HEK293 (cell line): ENCODE measurements at regions not wholly inside any gene's neighbourhood (a gene's known extent, or its start where the extent isn't known, plus 50 kb on each side); places are given as distances from the start of the nearest gene placed in this dataset.

Experiments
- CTCF ChIA-PET: fragments of 350-600 bp; formaldehyde crosslinking; extraction: SDS; loops from one replicate; lab custom pipeline; 2021; ENCODE audit warnings: antibody characterized with exemption; lab: Yijun Ruan, JAX
- POLR2A ChIA-PET: fragments of 300-600 bp; formaldehyde crosslinking; extraction: SDS; loops from one replicate; lab custom pipeline; 2020; ENCODE audit warnings: antibody characterized with exemption, inconsistent platforms; lab: Yijun Ruan, JAX
- H3K27ac ChIP-seq: fragments of 200-500 bp; sonication (Bioruptor generic); 2 replicates; pipeline ENCODE4 v1.5.1; 2014; ENCODE audit warnings: low read depth, low read length, control low read depth, inconsistent platforms; ENCODE audit errors: extremely low read depth
- H3K36me3 ChIP-seq, 2 experiments: fragments of 200-500 bp in 1 of 2; sonication (Bioruptor generic) in 1 of 2; 1 replicate in 1 of 2; 2 replicates in 1 of 2; pipeline ENCODE4 v1.5.1; 2014 to 2017; ENCODE audit warnings: inconsistent platforms in 2 of 2, low read length in 2 of 2; ENCODE audit not compliant: control insufficient read depth in 2 of 2, insufficient read depth in 1 of 2
- H3K4me1 ChIP-seq: fragments of 200-500 bp; sonication (Bioruptor generic); 2 replicates; pipeline ENCODE4 v1.5.1; 2014; ENCODE audit warnings: mild to moderate bottlenecking, low read length, inconsistent platforms; ENCODE audit not compliant: control insufficient read depth, insufficient read depth
- H3K4me3 ChIP-seq: 2 replicates; pipeline ENCODE4 v1.5.1; 2011; ENCODE audit warnings: low read depth, mild to moderate bottlenecking, control low read depth, low read length, moderate library complexity
- H3K9me3 ChIP-seq: fragments of 200-500 bp; sonication (Bioruptor generic); 2 replicates; pipeline ENCODE4 v1.5.1; 2014; ENCODE audit warnings: low read depth, low read length, inconsistent platforms; ENCODE audit not compliant: control insufficient read depth, insufficient read depth
- BCL11A ChIP-seq: fragments of 450-650 bp; formaldehyde crosslinking; IDR thresholded peaks from 2 replicates; pipeline ENCODE4 v1.5.1; 2016; ENCODE audit warnings: low read depth, missing biosample characterization, missing genetic modification characterization
- GLI2 ChIP-seq: fragments of 450-650 bp; formaldehyde crosslinking; IDR thresholded peaks from 2 replicates; pipeline ENCODE4; 2017; ENCODE audit warnings: missing biosample characterization, missing genetic modification characterization, low read depth, borderline replicate concordance
- GLI4 ChIP-seq: fragments of 450-650 bp; formaldehyde crosslinking; IDR thresholded peaks from 2 replicates; pipeline ENCODE4 v1.5.1; 2016; ENCODE audit warnings: missing biosample characterization, missing genetic modification characterization
- GLIS1 ChIP-seq: fragments of 450-650 bp; formaldehyde crosslinking; IDR thresholded peaks from 2 replicates; pipeline ENCODE4 v1.5.1; 2016; ENCODE audit warnings: missing biosample characterization, missing genetic modification characterization
- HOXA7 ChIP-seq: sonication (generic); formaldehyde crosslinking; IDR thresholded peaks from 2 replicates; pipeline ENCODE4 v1.8.1; 2022; ENCODE audit warnings: missing genetic modification reagents, borderline replicate concordance
- HOXC10 ChIP-seq: sonication (generic); formaldehyde crosslinking; IDR thresholded peaks from 2 replicates; pipeline ENCODE4 v1.8.1; 2023; ENCODE audit warnings: mild to moderate bottlenecking, missing genetic modification reagents
- OVOL3 ChIP-seq: fragments of 450-650 bp; formaldehyde crosslinking; IDR thresholded peaks from 2 replicates; pipeline ENCODE4 v1.5.1; 2016; ENCODE audit warnings: missing biosample characterization, missing genetic modification characterization
- SCRT2 ChIP-seq: fragments of 450-650 bp; formaldehyde crosslinking; IDR thresholded peaks from 2 replicates; pipeline ENCODE4 v1.5.1; 2016; ENCODE audit warnings: missing biosample characterization, missing genetic modification characterization
- ZBTB1 ChIP-seq: fragments of 450-650 bp; formaldehyde crosslinking; IDR thresholded peaks from 2 replicates; pipeline ENCODE4 v1.5.1; 2016; ENCODE audit warnings: missing biosample characterization, missing genetic modification characterization
- ZNF10 ChIP-seq: fragments of 450-650 bp; formaldehyde crosslinking; IDR thresholded peaks from 2 replicates; pipeline ENCODE4 v1.5.1; 2017; ENCODE audit warnings: missing biosample characterization, missing genetic modification characterization
- ZNF202 ChIP-seq: fragments of 450-650 bp; formaldehyde crosslinking; IDR thresholded peaks from 2 replicates; pipeline ENCODE4 v1.5.1; 2016; ENCODE audit warnings: missing biosample characterization, missing genetic modification characterization, borderline replicate concordance
- ZNF23 ChIP-seq: fragments of 450-650 bp; formaldehyde crosslinking; IDR thresholded peaks from 2 replicates; pipeline ENCODE4 v1.5.1; 2016; ENCODE audit warnings: missing biosample characterization, missing genetic modification characterization, borderline replicate concordance
- ZNF274 ChIP-seq, 2 experiments: fragments of 200-500 bp in 1 of 2; fragments of 450-650 bp in 1 of 2; sonication (Bioruptor generic) in 1 of 2; formaldehyde crosslinking in 1 of 2; IDR thresholded peaks; 2 replicates each; pipeline versions ENCODE4 v1.5.1 to v1.6.1; 2014 to 2016; ENCODE audit warnings: borderline replicate concordance in 1 of 2, inconsistent platforms in 1 of 2, low read length in 1 of 2, missing biosample characterization in 1 of 2, missing genetic modification characterization in 1 of 2
- ZNF350 ChIP-seq: fragments of 450-650 bp; formaldehyde crosslinking; IDR thresholded peaks from 2 replicates; pipeline ENCODE4 v1.5.0; 2017; ENCODE audit warnings: missing biosample characterization, mild to moderate bottlenecking, missing genetic modification characterization
- ZNF426 ChIP-seq: fragments of 450-650 bp; formaldehyde crosslinking; IDR thresholded peaks from 2 replicates; pipeline ENCODE4 v1.5.1; 2017; ENCODE audit warnings: missing biosample characterization, missing genetic modification characterization, mild to moderate bottlenecking, inconsistent platforms, moderate library complexity
- ZNF433 ChIP-seq: fragments of 450-650 bp; formaldehyde crosslinking; IDR thresholded peaks from 2 replicates; pipeline ENCODE4 v1.5.1; 2016; ENCODE audit warnings: missing biosample characterization, missing genetic modification characterization, low read depth
- ZNF473 ChIP-seq: fragments of 450-650 bp; formaldehyde crosslinking; IDR thresholded peaks from 2 replicates; pipeline ENCODE4 v1.5.1; 2017; ENCODE audit warnings: missing biosample characterization, missing genetic modification characterization
- ZNF48 ChIP-seq: fragments of 450-650 bp; formaldehyde crosslinking; IDR thresholded peaks from 2 replicates; pipeline ENCODE4 v1.5.1; 2016; ENCODE audit warnings: missing biosample characterization, missing genetic modification characterization
- ZNF529 ChIP-seq: fragments of 450-650 bp; formaldehyde crosslinking; IDR thresholded peaks from 2 replicates; pipeline ENCODE4 v1.5.1; 2017; ENCODE audit warnings: missing genetic modification characterization, missing biosample characterization; ENCODE audit not compliant: insufficient replicate concordance
- ZNF571 ChIP-seq: fragments of 450-650 bp; formaldehyde crosslinking; IDR thresholded peaks from 2 replicates; pipeline ENCODE4 v1.5.0; 2017; ENCODE audit warnings: missing biosample characterization, missing genetic modification characterization
- ZNF600 ChIP-seq: fragments of 450-650 bp; formaldehyde crosslinking; IDR thresholded peaks from 2 replicates; pipeline ENCODE4 v1.5.1; 2016; ENCODE audit warnings: missing biosample characterization, missing genetic modification characterization
- ZNF747 ChIP-seq: fragments of 450-650 bp; formaldehyde crosslinking; IDR thresholded peaks from 2 replicates; pipeline ENCODE4 v1.5.1; 2016; ENCODE audit warnings: missing biosample characterization, missing genetic modification characterization
- ZNF768 ChIP-seq: fragments of 450-650 bp; formaldehyde crosslinking; IDR thresholded peaks from 2 replicates; pipeline ENCODE4 v1.5.1; 2018; ENCODE audit warnings: missing biosample characterization, mild to moderate bottlenecking, missing genetic modification characterization
- ZNF785 ChIP-seq: fragments of 450-650 bp; formaldehyde crosslinking; IDR thresholded peaks from 2 replicates; pipeline ENCODE4 v1.5.1; 2016; ENCODE audit warnings: missing biosample characterization, missing genetic modification characterization
- ZNF792 ChIP-seq: fragments of 450-650 bp; formaldehyde crosslinking; IDR thresholded peaks from 2 replicates; pipeline ENCODE4 v1.5.1; 2016; ENCODE audit warnings: missing biosample characterization, missing genetic modification characterization
- ZSCAN16 ChIP-seq: fragments of 450-650 bp; formaldehyde crosslinking; IDR thresholded peaks from 2 replicates; pipeline ENCODE4 v1.5.1; 2016; ENCODE audit warnings: missing biosample characterization, missing genetic modification characterization

- TF ChIP-seq ZNF48 (no peak), ZSCAN16 (no peak), ZNF747 (tag by site-specific recombination) (no peak), GLIS1 (tag by site-specific recombination) (no peak), ZNF350 (no peak)
Measured at GRCh38 chr18:53753601-53754000, 470.9 kb downstream of the MBD2 start (continued).

GRCh38 chr18:53752781-53753367 is 471.6 kb downstream of the MBD2 start:
- H3K27ac ChIP-seq: no peak overlapping the region
- CTCF ChIA-PET: no interaction called here
- TF ChIP-seq ZNF274 (IDR thresholded peaks at IDR 0.05; ENCODE audit: low read length): no peak
- TF ChIP-seq ZNF274 (tag by site-specific recombination; IDR thresholded peaks at IDR 0.05; ENCODE audit: borderline replicate concordance): no peak
- TF ChIP-seq GLI4: no peak
- TF ChIP-seq ZNF10 (tag by site-specific recombination): no peak
- TF ChIP-seq, all 188 proteins: peak for 0
- POLR2A ChIA-PET: no interaction called here
- Histone ChIP-seq H3K36me3 (no peaks in the 10 kb centered on the region), H3K4me3 (no peak overlapping the region), H3K9me3 (no peaks in the 10 kb centered on the region), H3K4me1 (no peaks in the 10 kb centered on the region)

- H3K4me3 ChIP-seq: no peak overlapping the region
- H3K36me3 ChIP-seq: no peaks in the 10 kb centered on the region
- CTCF ChIA-PET: no interaction called here
- TF ChIP-seq SCRT2 (tag by site-specific recombination) (no peak), ZBTB1 (tag by site-specific recombination) (no peak), ZNF426 (tag by site-specific recombination) (no peak)
- POLR2A ChIA-PET: no interaction called here
- H3K27ac ChIP-seq: no peak overlapping the region
- H3K9me3 ChIP-seq: no peaks in the 10 kb centered on the region
- no peaks in the 10 kb centered on the region for H3K4me1 ChIP-seq
Measured at GRCh38 chr18:53749766-53750165, 474.7 kb downstream of the MBD2 start.

- H3K4me1 ChIP-seq: no peaks in the 10 kb centered on the region
- no peak overlapping the region for H3K4me3 ChIP-seq
- ChIA-PET POLR2A (no interaction called here), CTCF (no interaction called here)
- TF ChIP-seq ZNF23 (tag by site-specific recombination): no peak
- no peak for TF ChIP-seq OVOL3 (tag by site-specific recombination)
- TF ChIP-seq ZNF600 (tag by site-specific recombination): no peak
- TF ChIP-seq HOXC10 (CRISPR knock-in tag): no peak
- no peak for TF ChIP-seq ZNF433 (tag by site-specific recombination)
- TF ChIP-seq BCL11A (tag by site-specific recombination): no peak
- TF ChIP-seq ZNF529 (tag by site-specific recombination): no peak
- TF ChIP-seq ZNF768 (tag by site-specific recombination): no peak
- no peak for TF ChIP-seq ZNF202 (tag by site-specific recombination)
- no peak for TF ChIP-seq GLI2 (tag by site-specific recombination)
- TF ChIP-seq ZNF792 (tag by site-specific recombination): no peak
- no peak for TF ChIP-seq ZNF785
- TF ChIP-seq ZNF473 (tag by site-specific recombination): no peak
- TF ChIP-seq HOXA7: no peak
- no peak for TF ChIP-seq ZNF571 (tag by site-specific recombination)
- no peaks in the 10 kb centered on the region for H3K9me3 ChIP-seq
- H3K27ac ChIP-seq: no peak overlapping the region
- H3K36me3 ChIP-seq: no peaks in the 10 kb centered on the region
Measured at GRCh38 chr18:53747663-53748160, 476.8 kb downstream of the MBD2 start.
